Endothelial cell of umbilical vein (primary cell): ENCODE measurements at regions not wholly inside any gene's neighbourhood (a gene's known extent, or its start where the extent isn't known, plus 50 kb on each side); places are given as distances from the start of the nearest gene placed in this dataset.
A peak's percentile ranks its signal among the peaks of the same experiment; 100 is the strongest.

Source experiments
- BruUV-seq: library from RNA; stranded (reverse); fragments of 400-500 nt; replicated peaks from 2 replicates; lab custom pipeline; 2021; lab: Mats Ljungman, UMichigan
- CTCF ChIA-PET: fragments of 300-600, 350-600 bp; sonication (Branson Sonifier 250); formaldehyde crosslinking; loops from one replicate; lab custom pipeline; 2021; ENCODE audit warnings: antibody characterized with exemption, inconsistent platforms; lab: Charles Lee
- POLR2A ChIA-PET: fragments of 300-600, 350-600 bp; sonication (Branson Sonifier 250); formaldehyde crosslinking; loops from one replicate; lab custom pipeline; 2021; ENCODE audit warnings: antibody characterized with exemption, inconsistent platforms; lab: Charles Lee
- DNase-seq: peaks from one replicate; pipeline ENCODE4 v3.0.0-alpha.2; 2011; ENCODE audit warnings: low read depth, low spot score
- FAIRE-seq: peaks from 2 replicates; lab custom pipeline; 2011; peaks lifted over from hg19 to GRCh38; lab: Jason Lieb, UNC
- H2AFZ ChIP-seq: 2 replicates; pipeline ENCODE4 v1.6.0; 2012; ENCODE audit warnings: low read depth, low read length, control low read depth, inconsistent platforms
- H3K27ac ChIP-seq: 2 replicates; pipeline ENCODE4 v1.5.1; 2011; ENCODE audit warnings: low read depth, mild to moderate bottlenecking, control low read depth, low read length, moderate library complexity; ENCODE audit not compliant: insufficient read depth
- H3K27me3 ChIP-seq, 2 experiments: 2 replicates each; pipeline versions ENCODE4 v1.6.0 to v1.6.1; 2011; ENCODE audit warnings: low read length in 2 of 2, mixed read lengths in 1 of 2; ENCODE audit not compliant: control insufficient read depth in 2 of 2, insufficient read depth in 2 of 2
- H3K36me3 ChIP-seq, 2 experiments: 2 replicates in 1 of 2; 3 replicates in 1 of 2; pipeline ENCODE4 v1.5.1; 2011; ENCODE audit warnings: low read length in 2 of 2, mild to moderate bottlenecking in 1 of 2, moderate library complexity in 1 of 2; ENCODE audit not compliant: control insufficient read depth in 2 of 2, insufficient read depth in 2 of 2; ENCODE audit errors: extremely low read depth in 1 of 2
- H3K4me1 ChIP-seq: 3 replicates; pipeline ENCODE4 v1.5.1; 2011; ENCODE audit warnings: mild to moderate bottlenecking, low read length; ENCODE audit not compliant: control insufficient read depth, insufficient read depth; ENCODE audit errors: extremely low read depth
- H3K4me2 ChIP-seq: 2 replicates; pipeline ENCODE4 v1.6.1; 2011; ENCODE audit warnings: low read length, control low read depth, mixed read lengths; ENCODE audit not compliant: insufficient read depth
- H3K4me3 ChIP-seq, 3 experiments: fragments of 200-600 bp in 1 of 3; sonication (generic), shearing (Covaris generic) in 1 of 3; replicated peaks in 1 of 3; 2 replicates each; pipeline ENCODE4 v1.5.1; 2011 to 2016; ENCODE audit warnings: control low read depth in 3 of 3, low read length in 3 of 3, mild to moderate bottlenecking in 2 of 3, inconsistent platforms in 1 of 3, low read depth in 1 of 3, moderate library complexity in 1 of 3; ENCODE audit not compliant: insufficient read depth in 1 of 3
- H3K79me2 ChIP-seq: 2 replicates; pipeline ENCODE4 v1.6.0; 2012; ENCODE audit warnings: low read length, inconsistent platforms; ENCODE audit not compliant: control insufficient read depth, insufficient read depth
- H3K9ac ChIP-seq: replicated peaks from 2 replicates; pipeline ENCODE3; 2011; ENCODE audit warnings: low read length, control low read depth; ENCODE audit not compliant: insufficient read depth; ENCODE audit errors: extremely low read depth
- H3K9me1 ChIP-seq: replicated peaks from 3 replicates; pipeline ENCODE4 v1.6.0; 2011; ENCODE audit warnings: mild to moderate bottlenecking, low read length; ENCODE audit not compliant: control insufficient read depth, insufficient read depth; ENCODE audit errors: extremely low read depth
- H3K9me3 ChIP-seq: replicated peaks from 2 replicates; pipeline ENCODE4 v1.5.1; 2012; ENCODE audit warnings: low read length, inconsistent platforms; ENCODE audit not compliant: control insufficient read depth, insufficient read depth
- H4K20me1 ChIP-seq: replicated peaks from 2 replicates; pipeline ENCODE3; 2011; ENCODE audit warnings: mild to moderate bottlenecking, low read length; ENCODE audit not compliant: control insufficient read depth, insufficient read depth; ENCODE audit errors: extremely low read depth
- CTCF ChIP-seq, 2 donors: IDR thresholded peaks; 1 replicate in 1 of 2; 2 replicates in 1 of 2; pipeline ENCODE4 v1.5.1; 2011; ENCODE audit warnings: low read length in 2 of 2, mild to moderate bottlenecking in 2 of 2, moderate library complexity in 2 of 2, control low read depth in 1 of 2, inconsistent platforms in 1 of 2, low read depth in 1 of 2; ENCODE audit not compliant: insufficient read depth in 1 of 2; ENCODE audit errors: extremely low read depth in 1 of 2
- EZH2 ChIP-seq: IDR thresholded peaks from 2 replicates; pipeline ENCODE4 v1.6.1; 2012; ENCODE audit warnings: borderline replicate concordance, low read depth, mild to moderate bottlenecking, moderate library complexity, low read length, inconsistent platforms; ENCODE audit not compliant: severe bottlenecking
- FOS ChIP-seq: IDR thresholded peaks from 2 replicates; pipeline ENCODE4 v1.6.1; 2011; ENCODE audit warnings: mild to moderate bottlenecking, low read length, moderate library complexity, borderline replicate concordance; ENCODE audit not compliant: insufficient read depth
- GATA2 ChIP-seq: IDR thresholded peaks from 2 replicates; pipeline ENCODE4 v1.7.0; 2011; ENCODE audit warnings: low read depth, mild to moderate bottlenecking, moderate library complexity, mixed read lengths, low read length; ENCODE audit not compliant: insufficient read length, insufficient read depth
- JUN ChIP-seq: IDR thresholded peaks from 2 replicates; pipeline ENCODE4 v1.6.1; 2011; ENCODE audit warnings: borderline replicate concordance, low read depth; ENCODE audit not compliant: insufficient read length, insufficient read depth
- MAX ChIP-seq: IDR thresholded peaks from 2 replicates; pipeline ENCODE4 v1.6.1; 2011; ENCODE audit not compliant: insufficient read depth, insufficient read length
- MYC ChIP-seq: IDR thresholded peaks from one replicate; pipeline ENCODE4 v1.6.1; 2011; ENCODE audit warnings: mild to moderate bottlenecking, low read depth, low read length
- POLR2A ChIP-seq: IDR thresholded peaks from 2 replicates; pipeline ENCODE4 v1.6.1; 2012; ENCODE audit warnings: low read depth, mild to moderate bottlenecking, control low read depth, low read length
- POLR2AphosphoS5 ChIP-seq: IDR thresholded peaks from 2 replicates; pipeline ENCODE4 v1.6.1; 2012; ENCODE audit warnings: low read depth, mild to moderate bottlenecking, control low read depth, low read length, moderate library complexity; ENCODE audit not compliant: insufficient read depth
- dilution Hi-C: fragments of 300-500 bp; cut with MboI; formaldehyde crosslinking; loops from one replicate; pipeline ENCODE4 v1.15.0; 2019; ENCODE audit warnings: low sequenced_read_pairs; ENCODE audit not compliant: extremely low pct_ligation_motif_present
- intact Hi-C: fragments of 100-400 bp; cut with micrococcal nuclease; formaldehyde crosslinking; loops from one replicate; pipeline ENCODE4 v1.10.0; 2022

- POLR2A ChIA-PET: no interaction called here
- no peaks in the 10 kb centered on the region for H4K20me1 ChIP-seq
- H3K4me3 ChIP-seq: no peak overlapping the region
- FAIRE-seq (no peak), DNase-seq (no peak)
- H3K4me2 ChIP-seq: no peak overlapping the region
- H3K4me1 ChIP-seq: peaks cover 7% of the 10 kb centered on the region
- intact Hi-C loops (no loop called here), dilution Hi-C loops (no loop called here)
- no peaks in the 10 kb centered on the region for H3K9me1 ChIP-seq
- CTCF ChIA-PET: interaction anchor here (1.0 to 2.5 kb wide), 6 partner anchors 13 to 1243 kb away, joined by 3 to 7 read pairs (median 4); no protein-coding TSS in a partner anchor
- H3K27ac ChIP-seq: peak overlapping the region; percentile 33
- TF ChIP-seq FOS (no peak), POLR2A (no peak), MAX (no peak), POLR2AphosphoS5 (no peak), JUN (no peak), GATA2 (no peak), EZH2 (no peak), MYC (no peak), CTCF (IDR thresholded peaks at IDR 0.05; ENCODE audit: extremely low read depth in 1 of 2, insufficient read depth in 1 of 2, low read depth in 1 of 2, low read length in 2 of 2) (no peak)
- H3K79me2 ChIP-seq: no peaks in the 10 kb centered on the region
- no peaks in the 10 kb centered on the region for H3K36me3 ChIP-seq
- H3K27me3 ChIP-seq: no peaks in the 10 kb centered on the region
- no TSS peak for BruUV-seq
- H3K9me3 ChIP-seq: no peaks in the 10 kb centered on the region
- H3K9ac ChIP-seq: no peak overlapping the region
- H2AFZ ChIP-seq: no peak overlapping the region
These were observed 168.0 kb downstream of the SNX10 start for GRCh38 chr7:26459540-26460193.
